A673 (cell line): ENCODE measurements at regions not wholly inside any gene's neighbourhood (a gene's known extent, or its start where the extent isn't known, plus 50 kb on each side); places are given as distances from the start of the nearest gene placed in this dataset.

Source experiments
- BruUV-seq: library from RNA; stranded (reverse); fragments of 400-500 nt; replicated peaks from 2 replicates; lab custom pipeline; 2021; lab: Mats Ljungman, UMichigan
- CTCF ChIA-PET: fragments of 300-600 bp; sonication (Branson Sonifier 250); formaldehyde crosslinking; loops from one replicate; lab custom pipeline; 2022; ENCODE audit warnings: antibody characterized with exemption; lab: Charles Lee
- POLR2A ChIA-PET: fragments of 300-600 bp; sonication (Branson Sonifier 250); formaldehyde crosslinking; loops from one replicate; lab custom pipeline; 2022; ENCODE audit warnings: antibody characterized with exemption; ENCODE audit not compliant: low non-redundant PET; lab: Charles Lee
- DNase-seq: peaks from one replicate; pipeline ENCODE4 v3.0.0-alpha.2; 2015; ENCODE audit warnings: low spot score
- H3K27ac ChIP-seq: fragments of 200-600 bp; sonication (generic); 2 replicates; pipeline ENCODE4 v1.5.1; 2016; ENCODE audit warnings: mixed run types, low read depth, mild to moderate bottlenecking, mixed read lengths, antibody characterized with exemption, low read length; ENCODE audit not compliant: poor library complexity, severe bottlenecking
- H3K27me3 ChIP-seq: fragments of 200-600 bp; sonication (generic); replicated peaks from 2 replicates; pipeline ENCODE4 v1.6.1; 2017; ENCODE audit warnings: mixed run types, low read depth, mild to moderate bottlenecking, mixed read lengths, antibody characterized with exemption, low read length; ENCODE audit not compliant: insufficient read depth, poor library complexity
- H3K36me3 ChIP-seq: fragments of 200-600 bp; sonication (generic); 2 replicates; pipeline ENCODE4 v1.6.1; 2016; ENCODE audit warnings: mixed run types, mild to moderate bottlenecking, mixed read lengths, antibody characterized with exemption, low read length; ENCODE audit not compliant: insufficient read depth, poor library complexity, severe bottlenecking
- H3K4me1 ChIP-seq: fragments of 200-600 bp; sonication (generic); 2 replicates; pipeline ENCODE4 v1.6.1; 2017; ENCODE audit warnings: mixed run types, mild to moderate bottlenecking, mixed read lengths, antibody characterized with exemption, low read length; ENCODE audit not compliant: insufficient read depth, poor library complexity, severe bottlenecking
- H3K4me3 ChIP-seq: fragments of 200-600 bp; sonication (generic); 2 replicates; pipeline ENCODE4 v1.5.1; 2016; ENCODE audit warnings: low read depth, mixed run types, mild to moderate bottlenecking, mixed read lengths, low read length; ENCODE audit not compliant: poor library complexity, severe bottlenecking
- H3K9me3 ChIP-seq: fragments of 200-600 bp; sonication (generic); 2 replicates; pipeline ENCODE4 v1.6.1; 2016; ENCODE audit warnings: mixed run types, low read depth, mild to moderate bottlenecking, mixed read lengths, antibody characterized with exemption, low read length; ENCODE audit not compliant: poor library complexity, severe bottlenecking
- CTCF ChIP-seq: fragments of 300-800, 200-600 bp; sonication (generic); conservative IDR thresholded peaks from 2 replicates; pipeline ENCODE4 v1.5.1; 2017; ENCODE audit warnings: low read depth, mild to moderate bottlenecking, antibody characterized with exemption, low read length, moderate library complexity, mixed read lengths
- EZH2 ChIP-seq: fragments of 200-600 bp; sonication (generic); IDR thresholded peaks from 2 replicates; pipeline ENCODE4 v1.6.1; 2017; ENCODE audit warnings: borderline replicate concordance, low read depth, mild to moderate bottlenecking, mixed read lengths, antibody characterized with exemption, low read length; ENCODE audit not compliant: poor library complexity, severe bottlenecking
- intact Hi-C: fragments of 100-400 bp; cut with micrococcal nuclease; formaldehyde crosslinking; loops from one replicate; pipeline ENCODE4 v1.10.0; 2022; ENCODE audit not compliant: unreplicated experiment

GRCh38 chr6:146885708-146886457 is 287.1 kb downstream of the ADGB start:
- intact Hi-C loops = loop anchor here (10.0 kb wide), 1 partner anchor 319 kb away; the partner anchor contains the start of gene STXBP5
- no peak overlapping the region for H3K4me3 ChIP-seq
- H3K27ac ChIP-seq = no peak overlapping the region
- H3K4me1 ChIP-seq = peaks cover 18% of the 10 kb centered on the region
- no peak for DNase-seq
- no peaks in the 10 kb centered on the region for H3K9me3 ChIP-seq
- no peaks in the 10 kb centered on the region for H3K27me3 ChIP-seq
- H3K36me3 ChIP-seq = no peaks in the 10 kb centered on the region
- ChIA-PET CTCF (no interaction called here), POLR2A (no interaction called here)
- TF ChIP-seq EZH2 = no peak
- no peak for TF ChIP-seq CTCF
- no TSS peak for BruUV-seq

GRCh38 chr6:146886587-146887446 is 288.0 kb downstream of the ADGB start:
- H3K9me3 ChIP-seq = no peaks in the 10 kb centered on the region
- no peaks in the 10 kb centered on the region for H3K36me3 ChIP-seq
- no TSS peak for BruUV-seq
- POLR2A ChIA-PET = no interaction called here
- H3K27ac ChIP-seq = no peak overlapping the region
- CTCF ChIA-PET = no interaction called here
- no peaks in the 10 kb centered on the region for H3K27me3 ChIP-seq
- no peak for DNase-seq
- H3K4me3 ChIP-seq = no peak overlapping the region
- intact Hi-C loops = loop anchor here (10.0 kb wide), 1 partner anchor 318 kb away; the partner anchor contains the start of gene STXBP5
- TF ChIP-seq CTCF = no peak
- TF ChIP-seq EZH2 = no peak
- H3K4me1 ChIP-seq = peaks cover 10% of the 10 kb centered on the region

- ChIA-PET CTCF (no interaction called here), POLR2A (no interaction called here)
- Histone ChIP-seq H3K27me3 (no peaks in the 10 kb centered on the region), H3K4me3 (no peak overlapping the region), H3K36me3 (no peaks in the 10 kb centered on the region), H3K4me1 (peaks cover 2% of the 10 kb centered on the region), H3K9me3 (no peaks in the 10 kb centered on the region), H3K27ac (no peak overlapping the region)
- TF ChIP-seq CTCF = no peak
- TF ChIP-seq EZH2 = no peak
- DNase-seq = no peak
- intact Hi-C loops = loop anchor here (10.0 kb wide), 1 partner anchor 317 kb away; the partner anchor contains the start of gene STXBP5
- BruUV-seq = no TSS peak
These were observed 288.8 kb downstream of the ADGB start for GRCh38 chr6:146887447-146888077.
